Activated CD4-positive, alpha-beta T cell treated with anti-CD3 and anti-CD28 coated beads, Interleukin-2, amount 10 ng/mL, durations not matched to agents 7 days and 5 days (primary cell): ENCODE measurements at regions not wholly inside any gene's neighbourhood (a gene's known extent, or its start where the extent isn't known, plus 50 kb on each side); places are given as distances from the start of the nearest gene placed in this dataset.
"Not testable (repeated sequence)": the region's sequence is repeated elsewhere in the genome, so short reads cannot be mapped to it uniquely, and the experiment has no call there.

Experiments used
- CTCF ChIA-PET: fragments of 350-600 bp; sonication (Branson Sonifier 250); formaldehyde crosslinking; loops from one replicate; lab custom pipeline; 2021; ENCODE audit warnings: antibody characterized with exemption; lab: Charles Lee
- POLR2A ChIA-PET: fragments of 350-600 bp; sonication (Branson Sonifier 250); formaldehyde crosslinking; loops from one replicate; lab custom pipeline; 2021; ENCODE audit warnings: antibody characterized with exemption; lab: Charles Lee
- DNase-seq: peaks from one replicate; pipeline ENCODE4 v3.0.0-alpha.2; 2020
- H3K27ac Mint-ChIP-seq: one replicate; pipeline ENCODE4 v1.8.0; 2021; ENCODE audit warnings: mild to moderate bottlenecking, moderate library complexity, mixed read lengths
- H3K27me3 Mint-ChIP-seq: one replicate; pipeline ENCODE4 v1.8.0; 2021; ENCODE audit warnings: mixed read lengths
- H3K36me3 Mint-ChIP-seq: one replicate; pipeline ENCODE4 v1.8.0; 2021; ENCODE audit warnings: low read depth, mixed read lengths
- H3K4me1 Mint-ChIP-seq: one replicate; pipeline ENCODE4 v1.8.0; 2021; ENCODE audit warnings: mixed read lengths
- H3K4me3 Mint-ChIP-seq: one replicate; pipeline ENCODE4 v1.8.0; 2021; ENCODE audit warnings: mild to moderate bottlenecking, moderate library complexity, mixed read lengths
- H3K9me3 Mint-ChIP-seq: one replicate; pipeline ENCODE4 v1.8.0; 2021; ENCODE audit warnings: mixed read lengths

DNA sequence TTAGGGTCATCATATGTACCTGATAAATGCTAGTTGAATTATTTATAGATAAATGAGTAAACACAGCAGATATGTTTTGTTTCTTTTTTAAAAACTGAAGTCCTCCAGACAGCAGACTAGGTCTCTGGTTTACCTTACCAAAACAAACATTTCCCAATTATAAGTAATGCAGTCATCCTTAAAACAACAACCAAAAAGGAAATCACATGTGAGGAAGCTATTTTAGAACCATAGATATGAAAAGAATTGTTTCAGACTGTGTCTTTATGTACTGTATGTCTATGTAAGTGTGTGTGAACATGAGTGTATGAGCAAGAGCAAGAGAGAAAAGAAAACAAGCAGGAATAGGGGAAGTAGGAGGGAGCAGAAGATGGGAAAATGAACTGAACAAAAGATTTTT lies 441.0 kb downstream of the CPS1 start:
- H3K36me3 Mint-ChIP-seq, result no peaks in the 10 kb centered on the region
- H3K27me3 Mint-ChIP-seq, result no peaks in the 10 kb centered on the region
- ChIA-PET CTCF (no interaction called here), POLR2A (no interaction called here)
- no peak for DNase-seq
- H3K4me3 Mint-ChIP-seq, result no peak overlapping the region
- no peak overlapping the region for H3K27ac Mint-ChIP-seq
- no peaks in the 10 kb centered on the region for H3K9me3 Mint-ChIP-seq
- H3K4me1 Mint-ChIP-seq, result no peaks in the 10 kb centered on the region

DNA sequence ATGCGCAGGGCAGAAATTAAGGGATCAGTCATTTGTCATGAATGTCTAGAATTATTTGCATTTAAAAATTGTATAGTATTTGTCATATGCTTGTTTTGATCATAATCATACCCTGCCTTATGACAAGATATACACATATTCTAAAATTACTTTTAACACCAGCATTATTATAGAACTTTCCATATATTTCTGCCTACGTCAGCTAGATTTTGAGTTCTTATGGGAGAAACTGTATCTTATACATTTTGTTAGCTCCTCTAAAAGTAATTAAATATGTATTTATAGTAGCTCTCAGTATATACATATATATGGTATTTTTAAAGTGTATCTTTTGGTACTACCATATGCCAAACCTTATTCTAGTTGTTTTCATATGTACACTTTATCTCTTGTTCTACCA lies 441.9 kb downstream of the CPS1 start:
- DNase-seq, result no peak
- H3K9me3 Mint-ChIP-seq, result no peaks in the 10 kb centered on the region
- H3K36me3 Mint-ChIP-seq, result no peaks in the 10 kb centered on the region
- no peaks in the 10 kb centered on the region for H3K27me3 Mint-ChIP-seq
- H3K4me3 Mint-ChIP-seq, result no peak overlapping the region
- POLR2A ChIA-PET, result no interaction called here
- CTCF ChIA-PET, result no interaction called here
- no peak overlapping the region for H3K27ac Mint-ChIP-seq
- H3K4me1 Mint-ChIP-seq, result no peaks in the 10 kb centered on the region

DNA sequence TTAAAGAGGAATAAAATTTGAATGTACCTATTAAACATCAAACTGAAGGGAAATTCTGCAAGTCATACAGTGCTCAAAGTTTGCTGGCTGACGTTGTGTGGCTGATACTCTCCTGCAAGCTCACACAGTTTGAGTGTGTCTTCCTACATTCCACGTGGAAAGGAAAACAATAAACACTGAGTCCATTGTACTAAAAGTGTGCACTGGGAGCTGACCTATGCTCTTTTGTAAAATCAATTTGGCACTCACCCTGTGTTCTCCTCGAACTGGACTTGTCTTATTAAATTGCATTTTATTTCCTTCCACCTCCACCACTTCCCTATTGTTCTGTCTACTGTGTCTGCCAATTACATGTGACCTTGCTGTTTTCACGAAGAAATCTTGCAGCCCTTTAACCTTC lies 458.0 kb downstream of the CPS1 start:
- H3K36me3 Mint-ChIP-seq, result no peaks in the 10 kb centered on the region
- CTCF ChIA-PET, result no interaction called here
- POLR2A ChIA-PET, result no interaction called here

DNA sequence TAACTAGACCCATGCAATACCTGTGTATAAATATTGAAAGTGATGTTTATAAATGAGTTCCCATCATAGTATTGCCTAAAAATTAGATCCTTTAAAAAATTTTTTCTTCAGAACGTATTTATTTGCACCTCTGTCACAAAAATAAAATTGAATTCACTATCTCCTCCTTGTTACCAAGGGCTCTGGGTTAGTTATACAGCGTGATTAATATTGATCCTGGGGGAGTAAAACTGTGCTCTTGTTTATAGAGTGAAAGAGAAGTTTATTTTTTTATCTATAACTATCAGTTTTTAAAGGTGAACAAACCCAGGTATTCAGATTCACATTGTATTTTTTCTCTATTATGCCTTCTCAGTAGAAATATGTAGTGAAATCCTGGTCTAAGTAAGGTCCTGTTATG lies 458.5 kb downstream of the CPS1 start:
- H3K9me3 Mint-ChIP-seq, result no peaks in the 10 kb centered on the region
- ChIA-PET CTCF (no interaction called here), POLR2A (no interaction called here)
- H3K27ac Mint-ChIP-seq, result no peak overlapping the region
- no peak for DNase-seq
- H3K4me1 Mint-ChIP-seq, result no peaks in the 10 kb centered on the region
- H3K4me3 Mint-ChIP-seq, result no peak overlapping the region
- H3K27me3 Mint-ChIP-seq, result no peaks in the 10 kb centered on the region
- no peaks in the 10 kb centered on the region for H3K36me3 Mint-ChIP-seq

More for the DNA sequence above, 458.0 kb downstream of the CPS1 start:
- Mint-ChIP-seq H3K4me1 (no peaks in the 10 kb centered on the region), H3K4me3 (no peak overlapping the region), H3K27me3 (no peaks in the 10 kb centered on the region), H3K27ac (no peak overlapping the region), H3K9me3 (no peaks in the 10 kb centered on the region)
- DNase-seq, result no peak

DNA sequence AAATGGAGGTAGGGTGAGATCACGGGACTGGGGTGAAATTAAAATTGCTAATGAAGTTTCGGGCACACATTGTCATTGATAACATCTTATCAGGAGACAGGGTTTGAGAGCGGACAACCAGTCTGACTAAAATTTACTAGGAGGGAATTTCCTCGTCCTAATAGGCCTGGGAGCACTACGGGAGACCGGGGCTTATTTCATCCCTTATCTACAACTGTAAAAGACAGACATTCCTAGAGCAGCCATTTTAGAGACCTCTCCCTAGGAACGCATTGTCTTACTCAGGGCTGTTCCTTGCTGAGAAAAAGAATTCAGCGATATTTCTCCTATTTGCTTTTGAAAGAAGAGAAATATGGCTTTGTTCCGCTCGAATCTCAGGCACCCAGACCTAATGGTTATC lies 468.7 kb downstream of the CPS1 start:
- H3K36me3 Mint-ChIP-seq, H3K27me3 Mint-ChIP-seq, H3K27ac Mint-ChIP-seq, POLR2A ChIA-PET, H3K4me3 Mint-ChIP-seq, DNase-seq, CTCF ChIA-PET, H3K4me1 Mint-ChIP-seq: not testable (repeated sequence)
- H3K9me3 Mint-ChIP-seq, result peaks cover 21% of the 10 kb centered on the region

DNA sequence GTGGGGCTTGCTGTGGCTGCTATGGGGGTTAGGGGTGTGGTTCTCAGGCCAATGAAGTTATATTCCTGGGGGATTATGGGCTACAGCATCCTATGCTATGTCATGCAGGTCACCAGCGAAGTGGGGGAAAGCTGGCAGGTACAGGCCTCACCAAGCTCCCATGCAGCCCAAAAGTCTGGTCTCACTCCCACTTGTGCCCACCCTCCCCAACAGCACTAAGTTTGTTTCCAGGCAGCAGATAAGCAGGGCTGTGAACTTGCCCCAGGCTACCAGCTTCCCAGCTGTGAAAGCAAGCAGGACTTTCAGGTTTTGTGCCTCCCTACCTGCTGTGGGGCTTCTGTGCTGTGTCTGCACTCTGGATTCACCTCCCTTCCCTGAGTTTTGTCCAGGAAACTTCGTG lies 469.7 kb downstream of the CPS1 start:
- DNase-seq, result no peak
- Mint-ChIP-seq H3K36me3 (no peaks in the 10 kb centered on the region), H3K9me3 (peaks cover 21% of the 10 kb centered on the region), H3K4me1 (no peaks in the 10 kb centered on the region), H3K4me3 (no peak overlapping the region), H3K27me3 (no peaks in the 10 kb centered on the region), H3K27ac (no peak overlapping the region)
- ChIA-PET CTCF (no interaction called here), POLR2A (no interaction called here)

DNA sequence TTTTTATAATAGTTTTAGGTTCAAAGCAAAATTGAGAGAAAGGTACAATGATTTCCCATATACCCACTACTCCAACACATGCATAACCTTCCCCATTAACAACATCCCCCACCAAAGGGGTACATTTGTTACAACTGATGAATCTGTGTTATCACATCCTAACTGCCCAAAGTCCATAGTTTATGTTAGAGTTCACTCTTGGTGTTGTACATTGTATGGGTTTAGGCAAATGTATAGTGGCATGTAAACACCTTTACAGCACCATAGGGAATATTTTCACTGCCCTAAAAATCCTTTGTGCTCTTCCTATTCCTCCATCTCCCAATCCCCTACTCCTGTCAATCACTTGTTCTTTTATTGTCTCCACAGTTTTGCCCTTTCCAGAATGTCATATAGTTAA lies 471.6 kb downstream of the CPS1 start:
- H3K4me3 Mint-ChIP-seq, result no peak overlapping the region
- no peaks in the 10 kb centered on the region for H3K27me3 Mint-ChIP-seq
- no peaks in the 10 kb centered on the region for H3K36me3 Mint-ChIP-seq
- H3K27ac Mint-ChIP-seq, result no peak overlapping the region
- no peaks in the 10 kb centered on the region for H3K4me1 Mint-ChIP-seq
- POLR2A ChIA-PET, result no interaction called here
- peaks cover 15% of the 10 kb centered on the region for H3K9me3 Mint-ChIP-seq
- DNase-seq, result no peak
- CTCF ChIA-PET, result no interaction called here

DNA sequence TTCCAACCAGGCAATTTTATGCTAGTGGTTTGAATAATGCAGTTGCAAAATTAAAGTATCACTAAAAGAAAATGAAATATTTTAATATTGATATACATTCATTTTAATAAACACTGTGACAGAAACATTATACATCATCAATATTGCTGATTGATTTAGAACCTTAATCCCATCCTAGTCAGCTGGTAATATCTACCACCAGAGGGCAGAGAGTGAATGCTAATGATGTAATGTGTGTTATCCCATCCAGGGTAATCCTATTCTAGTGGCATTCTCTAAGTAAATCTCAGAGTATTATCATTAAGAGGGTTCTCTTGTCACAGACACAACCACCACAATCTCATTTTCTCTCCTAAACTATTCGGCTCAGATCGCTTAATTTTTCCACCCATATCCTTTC lies 477.4 kb downstream of the CPS1 start:
- no peaks in the 10 kb centered on the region for H3K27me3 Mint-ChIP-seq
- H3K4me3 Mint-ChIP-seq, result no peak overlapping the region
- no peaks in the 10 kb centered on the region for H3K36me3 Mint-ChIP-seq
- H3K9me3 Mint-ChIP-seq, result no peaks in the 10 kb centered on the region
- H3K27ac Mint-ChIP-seq, result no peak overlapping the region
- H3K4me1 Mint-ChIP-seq, result no peaks in the 10 kb centered on the region
- no peak for DNase-seq
- ChIA-PET CTCF (no interaction called here), POLR2A (no interaction called here)

DNA sequence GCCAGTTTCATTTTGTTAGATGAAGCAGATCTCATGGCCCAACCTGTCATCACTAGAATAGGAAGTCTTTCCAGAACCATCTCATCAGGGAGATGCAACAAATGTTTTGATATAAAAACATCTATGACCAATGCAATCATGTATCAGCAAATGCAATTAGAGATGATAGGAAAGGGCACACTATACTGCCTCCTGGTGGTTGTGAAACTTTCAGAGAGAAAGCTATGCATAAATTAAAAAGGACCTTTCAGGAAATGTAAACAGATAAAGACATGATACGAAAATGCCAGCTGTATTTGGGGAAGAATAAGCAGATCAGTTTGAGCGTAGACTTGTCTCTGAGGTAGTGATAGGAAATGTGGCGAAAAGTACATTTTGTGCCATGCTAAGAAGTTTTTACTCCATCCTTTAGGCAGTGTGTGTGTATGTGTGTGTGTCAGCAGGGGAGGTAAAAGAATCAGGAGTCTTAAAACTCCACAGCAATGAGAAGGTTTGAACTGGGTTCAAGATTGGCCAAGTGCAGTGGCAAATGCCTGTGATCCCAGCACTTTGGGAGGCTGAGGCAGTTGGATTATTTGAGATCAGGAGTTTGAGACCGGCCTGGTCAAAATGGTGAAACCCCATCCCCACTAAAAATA lies 479.3 kb downstream of the CPS1 start:
- Mint-ChIP-seq H3K4me1 (no peaks in the 10 kb centered on the region), H3K27ac (no peak overlapping the region), H3K27me3 (no peaks in the 10 kb centered on the region), H3K36me3 (no peaks in the 10 kb centered on the region), H3K4me3 (no peak overlapping the region), H3K9me3 (no peaks in the 10 kb centered on the region)
- ChIA-PET POLR2A (no interaction called here), CTCF (no interaction called here)
- DNase-seq, result no peak

DNA sequence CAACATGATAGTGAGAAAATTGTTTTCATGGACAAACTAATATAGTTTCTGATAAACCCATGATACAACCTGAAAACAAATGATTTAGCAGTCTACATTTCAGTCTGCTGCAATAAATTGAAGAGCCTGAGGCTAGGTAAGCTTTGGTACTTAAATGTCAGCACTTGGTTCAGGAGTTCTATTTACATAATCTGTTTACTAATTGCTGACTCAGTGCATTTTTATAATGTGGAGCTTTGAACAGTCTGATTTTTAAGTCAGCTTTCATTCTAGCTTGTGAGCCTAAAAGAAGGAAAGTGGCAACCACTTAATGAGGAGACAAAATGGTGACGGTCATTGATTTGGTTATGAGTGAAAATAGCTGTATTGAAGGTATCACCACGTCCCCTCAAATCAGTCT lies 488.6 kb downstream of the CPS1 start:
- ChIA-PET POLR2A (no interaction called here), CTCF (interaction anchor here (0.7 kb wide), 1 partner anchor 273 kb away, joined by 5 read pairs; no protein-coding TSS in a partner anchor)
- no peaks in the 10 kb centered on the region for H3K27me3 Mint-ChIP-seq
- DNase-seq, result no peak
- no peaks in the 10 kb centered on the region for H3K9me3 Mint-ChIP-seq
- H3K36me3 Mint-ChIP-seq, result no peaks in the 10 kb centered on the region
- no peak overlapping the region for H3K4me3 Mint-ChIP-seq
- no peak overlapping the region for H3K27ac Mint-ChIP-seq
- H3K4me1 Mint-ChIP-seq, result no peaks in the 10 kb centered on the region

DNA sequence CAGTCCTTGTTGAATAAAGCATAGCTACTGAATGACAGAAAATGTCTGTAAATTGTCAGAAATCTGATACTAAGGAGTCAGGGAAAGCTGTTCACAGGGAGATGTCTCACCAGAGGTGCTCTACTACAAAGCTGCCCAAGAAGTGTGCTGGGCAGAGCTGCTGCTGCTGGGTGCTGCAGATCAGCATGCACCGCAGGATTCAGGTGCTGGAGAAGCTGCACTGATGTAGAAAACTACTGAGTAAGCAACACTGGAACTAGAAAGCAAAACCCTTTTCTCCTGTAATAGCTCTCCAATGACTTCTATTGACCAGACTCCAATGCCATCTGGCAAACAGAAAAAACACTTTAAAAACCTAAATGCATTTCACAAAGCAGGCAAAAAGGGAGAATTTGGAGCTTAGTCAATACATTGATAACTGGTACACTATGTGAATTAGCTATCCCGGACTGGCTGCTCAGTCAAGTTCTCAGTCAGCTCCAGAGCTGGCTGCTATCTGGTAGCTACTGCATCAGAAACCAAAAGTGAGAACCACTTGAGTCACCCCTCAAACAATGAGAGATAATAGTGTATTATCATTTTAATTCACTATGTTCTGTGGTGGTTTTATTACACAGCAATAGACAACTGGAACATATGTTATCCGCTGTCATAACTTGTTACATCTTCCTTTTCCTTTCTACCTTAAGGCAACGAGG lies 493.1 kb downstream of the CPS1 start:
- no peak overlapping the region for H3K4me3 Mint-ChIP-seq
- DNase-seq, result no peak
- no peaks in the 10 kb centered on the region for H3K36me3 Mint-ChIP-seq
- H3K27me3 Mint-ChIP-seq, result no peaks in the 10 kb centered on the region
- CTCF ChIA-PET, result no interaction called here
- no peak overlapping the region for H3K27ac Mint-ChIP-seq
- H3K4me1 Mint-ChIP-seq, result no peaks in the 10 kb centered on the region
- H3K9me3 Mint-ChIP-seq, result no peaks in the 10 kb centered on the region
- POLR2A ChIA-PET, result no interaction called here

DNA sequence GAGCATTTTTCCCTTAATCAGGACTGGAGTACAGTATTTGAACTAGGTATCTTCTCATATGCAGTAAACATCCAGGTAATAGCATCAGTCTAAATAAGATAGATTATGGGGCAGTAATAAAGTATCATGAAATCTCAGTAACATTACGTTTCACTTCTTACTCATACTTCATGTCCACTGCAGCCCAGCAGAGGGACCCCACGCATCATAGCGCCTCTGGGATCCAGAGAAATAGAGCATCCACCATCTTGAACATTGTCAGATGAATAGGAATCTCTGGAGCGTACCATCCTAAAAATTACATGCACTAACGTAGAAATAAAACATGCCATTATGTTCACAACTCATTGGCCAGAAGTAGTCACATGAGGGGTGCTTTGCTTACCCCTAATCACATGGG lies 499.0 kb downstream of the CPS1 start:
- no peaks in the 10 kb centered on the region for H3K4me1 Mint-ChIP-seq

DNA sequence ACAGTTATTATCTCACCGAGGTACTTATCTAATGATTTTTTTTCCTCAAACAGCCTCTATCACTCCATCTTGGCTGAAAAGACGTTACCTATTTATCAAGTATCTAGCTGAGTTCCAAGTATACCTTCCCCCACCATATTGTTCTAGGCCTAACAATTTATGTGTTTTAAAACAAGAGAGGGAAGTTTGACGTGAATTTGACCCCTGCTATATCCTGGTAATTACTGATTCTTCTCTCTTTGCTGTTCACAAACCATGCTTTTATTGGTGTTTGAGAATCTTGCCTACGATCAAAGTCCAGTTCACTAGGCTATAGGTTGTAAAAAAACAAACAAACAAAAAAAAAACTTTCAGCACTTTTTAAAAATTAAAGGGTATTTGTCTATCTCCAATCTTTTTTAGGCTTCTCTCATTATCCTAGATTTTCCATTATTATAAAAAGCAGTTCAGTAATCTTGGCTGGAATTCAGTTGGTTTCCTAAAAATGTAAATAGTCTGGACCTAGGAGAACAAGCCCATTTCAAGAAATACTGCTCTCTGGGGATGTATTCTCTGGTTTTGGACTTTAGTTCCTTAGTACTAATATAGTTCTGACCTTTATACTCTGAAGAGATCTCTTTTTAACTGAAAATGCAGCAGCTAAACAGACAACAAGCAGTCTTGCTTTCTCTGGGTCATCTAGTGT lies 505.4 kb downstream of the CPS1 start:
- CTCF ChIA-PET, result no interaction called here
- POLR2A ChIA-PET, result no interaction called here

More for the DNA sequence above, 499.0 kb downstream of the CPS1 start:
- no peak overlapping the region for H3K4me3 Mint-ChIP-seq
- ChIA-PET POLR2A (no interaction called here), CTCF (no interaction called here)
- no peaks in the 10 kb centered on the region for H3K27me3 Mint-ChIP-seq
- no peak overlapping the region for H3K27ac Mint-ChIP-seq
- H3K9me3 Mint-ChIP-seq, result no peaks in the 10 kb centered on the region
- no peaks in the 10 kb centered on the region for H3K36me3 Mint-ChIP-seq
- DNase-seq, result no peak

More for the DNA sequence above, 505.4 kb downstream of the CPS1 start:
- no peaks in the 10 kb centered on the region for H3K27me3 Mint-ChIP-seq
- no peaks in the 10 kb centered on the region for H3K4me1 Mint-ChIP-seq
- no peaks in the 10 kb centered on the region for H3K9me3 Mint-ChIP-seq
- H3K36me3 Mint-ChIP-seq, result no peaks in the 10 kb centered on the region
- H3K27ac Mint-ChIP-seq, result no peak overlapping the region
- DNase-seq, result no peak
- no peak overlapping the region for H3K4me3 Mint-ChIP-seq
